A673 (cell line): ENCODE measurements at regions not wholly inside any gene's neighbourhood (a gene's known extent, or its start where the extent isn't known, plus 50 kb on each side); places are given as distances from the start of the nearest gene placed in this dataset.

Experiments
- EZH2 ChIP-seq: fragments of 200-600 bp; sonication (generic); IDR thresholded peaks from 2 replicates; pipeline ENCODE4 v1.6.1; 2017; ENCODE audit warnings: borderline replicate concordance, low read depth, mild to moderate bottlenecking, mixed read lengths, antibody characterized with exemption, low read length; ENCODE audit not compliant: poor library complexity, severe bottlenecking
- TF ChIP-seq, protein P1 (sequence below): fragments of 300-800, 200-600 bp; sonication (generic); conservative IDR thresholded peaks from 2 replicates; pipeline ENCODE4 v1.5.1; 2017; ENCODE audit warnings: low read depth, mild to moderate bottlenecking, antibody characterized with exemption, low read length, moderate library complexity, mixed read lengths

DNA sequence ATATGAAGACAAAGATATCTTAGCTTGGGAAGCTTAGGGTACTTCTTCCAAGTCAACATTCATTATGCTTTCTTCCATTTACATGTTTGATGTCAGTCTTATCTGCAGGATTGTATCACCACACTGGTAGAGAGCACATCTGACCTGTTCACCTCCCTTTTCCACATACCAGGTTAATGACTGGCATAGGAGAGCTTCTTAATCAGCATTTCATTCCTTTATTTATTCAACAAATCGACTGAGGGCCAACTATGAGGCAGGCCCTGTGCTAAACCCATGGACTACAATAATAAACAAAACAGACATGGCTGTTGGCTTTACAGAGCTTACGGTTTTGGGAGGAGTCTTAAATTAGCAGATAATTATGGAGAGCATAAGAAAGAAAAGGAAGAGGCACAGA, 378.1 kb upstream of the CDH11 start:
- TF ChIP-seq, protein P1, sequence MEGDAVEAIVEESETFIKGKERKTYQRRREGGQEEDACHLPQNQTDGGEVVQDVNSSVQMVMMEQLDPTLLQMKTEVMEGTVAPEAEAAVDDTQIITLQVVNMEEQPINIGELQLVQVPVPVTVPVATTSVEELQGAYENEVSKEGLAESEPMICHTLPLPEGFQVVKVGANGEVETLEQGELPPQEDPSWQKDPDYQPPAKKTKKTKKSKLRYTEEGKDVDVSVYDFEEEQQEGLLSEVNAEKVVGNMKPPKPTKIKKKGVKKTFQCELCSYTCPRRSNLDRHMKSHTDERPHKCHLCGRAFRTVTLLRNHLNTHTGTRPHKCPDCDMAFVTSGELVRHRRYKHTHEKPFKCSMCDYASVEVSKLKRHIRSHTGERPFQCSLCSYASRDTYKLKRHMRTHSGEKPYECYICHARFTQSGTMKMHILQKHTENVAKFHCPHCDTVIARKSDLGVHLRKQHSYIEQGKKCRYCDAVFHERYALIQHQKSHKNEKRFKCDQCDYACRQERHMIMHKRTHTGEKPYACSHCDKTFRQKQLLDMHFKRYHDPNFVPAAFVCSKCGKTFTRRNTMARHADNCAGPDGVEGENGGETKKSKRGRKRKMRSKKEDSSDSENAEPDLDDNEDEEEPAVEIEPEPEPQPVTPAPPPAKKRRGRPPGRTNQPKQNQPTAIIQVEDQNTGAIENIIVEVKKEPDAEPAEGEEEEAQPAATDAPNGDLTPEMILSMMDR, result no peak
- TF ChIP-seq EZH2, result no peak
